ENCODE measurements at regions not wholly inside any gene's neighbourhood (a gene's known extent, or its start where the extent isn't known, plus 50 kb on each side); places are given as distances from the start of the nearest gene placed in this dataset.
"Not testable (repeated sequence)": the region's sequence is repeated elsewhere in the genome, so short reads cannot be mapped to it uniquely, and the experiment has no call there.

- no CpG with 5 or more reads among the region's 60 CpGs for WGBS, 2 donors
- intact Hi-C loops (cut with DNase I; ENCODE audit: low total_unique reads); H3K4me3 ChIP-seq (ENCODE audit: low read depth, poor library complexity, severe bottlenecking); DNase-seq (ENCODE audit: low spot score in 2 of 2): not testable (repeated sequence)
These were observed 4054.1 kb upstream of the TPTE start for GRCh38 chr21:6467189-6467774.

GRCh38 chr21:6467907-6468306, 4053.5 kb upstream of the TPTE start:
- H3K4me3 ChIP-seq (ENCODE audit: low read depth, poor library complexity, severe bottlenecking); intact Hi-C loops (cut with DNase I; ENCODE audit: low total_unique reads); DNase-seq (ENCODE audit: low spot score in 2 of 2): not testable (repeated sequence)
- WGBS, 2 donors, result no CpG with 5 or more reads among the region's 55 CpGs

- intact Hi-C loops (cut with DNase I; ENCODE audit: low total_unique reads); H3K4me3 ChIP-seq (ENCODE audit: low read depth, poor library complexity, severe bottlenecking); DNase-seq (ENCODE audit: low spot score in 2 of 2): not testable (repeated sequence)
- 79% methylated on average over 6 of the region's 34 CpGs; no CpG with 5 or more reads in 1 of the 2 donors for WGBS, 2 donors
These were observed 4053.0 kb upstream of the TPTE start for GRCh38 chr21:6468331-6468860.

- no CpG with 5 or more reads among the region's 25 CpGs for WGBS, 2 donors
- DNase-seq (ENCODE audit: low spot score in 2 of 2); intact Hi-C loops (cut with DNase I; ENCODE audit: low total_unique reads): not testable (repeated sequence)
These were observed 4047.0 kb upstream of the TPTE start for GRCh38 chr21:6474250-6474968.

GRCh38 chr21:6481116-6481515, 4040.3 kb upstream of the TPTE start:
- DNase-seq (ENCODE audit: low spot score in 2 of 2); intact Hi-C loops (cut with DNase I; ENCODE audit: low total_unique reads); H3K4me3 ChIP-seq (ENCODE audit: low read depth, poor library complexity, severe bottlenecking): not testable (repeated sequence)
- WGBS, 2 donors, result no CpG with 5 or more reads among the region's 17 CpGs

More at GRCh38 chr21:6474250-6474968, 4047.0 kb upstream of the TPTE start:
- H3K4me3 ChIP-seq (ENCODE audit: low read depth, poor library complexity, severe bottlenecking), result not testable (repeated sequence)

- intact Hi-C loops (cut with DNase I; ENCODE audit: low total_unique reads); H3K4me3 ChIP-seq (ENCODE audit: low read depth, poor library complexity, severe bottlenecking): not testable (repeated sequence)
- WGBS, 2 donors, result 86% methylated on average over 1 of the region's 3 CpGs; no CpG with 5 or more reads in 1 of the 2 donors
- DNase-seq (ENCODE audit: low spot score in 2 of 2), result peak in 1 of 2 donors; percentile 6
These were observed 4038.8 kb upstream of the TPTE start for GRCh38 chr21:6482616-6483015.

GRCh38 chr21:6483645-6484044, 4037.7 kb upstream of the TPTE start:
- no CpG with 5 or more reads among the region's 4 CpGs for WGBS, 2 donors
- DNase-seq (ENCODE audit: low spot score in 2 of 2); H3K4me3 ChIP-seq (ENCODE audit: low read depth, poor library complexity, severe bottlenecking); intact Hi-C loops (cut with DNase I; ENCODE audit: low total_unique reads): not testable (repeated sequence)

GRCh38 chr21:6486821-6487220, 4034.6 kb upstream of the TPTE start:
- intact Hi-C loops (cut with DNase I; ENCODE audit: low total_unique reads); H3K4me3 ChIP-seq (ENCODE audit: low read depth, poor library complexity, severe bottlenecking): not testable (repeated sequence)
- peak in 1 of 2 donors; percentile 43 for DNase-seq (ENCODE audit: low spot score in 2 of 2)
- WGBS, 2 donors, result 93% methylated on average over 14 of the region's 26 CpGs; no CpG with 5 or more reads in 1 of the 2 donors

GRCh38 chr21:6492691-6493090, 4028.7 kb upstream of the TPTE start:
- no CpG with 5 or more reads among the region's 8 CpGs for WGBS, 2 donors
- H3K4me3 ChIP-seq (ENCODE audit: low read depth, poor library complexity, severe bottlenecking); DNase-seq (ENCODE audit: low spot score in 2 of 2); intact Hi-C loops (cut with DNase I; ENCODE audit: low total_unique reads): not testable (repeated sequence)

- no CpG with 5 or more reads among the region's 4 CpGs for WGBS, 2 donors
- DNase-seq (ENCODE audit: low spot score in 2 of 2); H3K4me3 ChIP-seq (ENCODE audit: low read depth, poor library complexity, severe bottlenecking); intact Hi-C loops (cut with DNase I; ENCODE audit: low total_unique reads): not testable (repeated sequence)
These were observed 4027.4 kb upstream of the TPTE start for GRCh38 chr21:6493957-6494356.

GRCh38 chr21:6496356-6496755, 4025.0 kb upstream of the TPTE start:
- no CpG with 5 or more reads among the region's 5 CpGs for WGBS, 2 donors
- intact Hi-C loops (cut with DNase I; ENCODE audit: low total_unique reads); H3K4me3 ChIP-seq (ENCODE audit: low read depth, poor library complexity, severe bottlenecking); DNase-seq (ENCODE audit: low spot score in 2 of 2): not testable (repeated sequence)

GRCh38 chr21:6498716-6499115, 4022.7 kb upstream of the TPTE start:
- intact Hi-C loops (cut with DNase I; ENCODE audit: low total_unique reads), result not testable (repeated sequence)
- DNase-seq (ENCODE audit: low spot score in 2 of 2), result peak in 1 of 2 donors; percentile 78
- WGBS, 2 donors, result no CpG with 5 or more reads among the region's 55 CpGs
- H3K4me3 ChIP-seq (ENCODE audit: low read depth, poor library complexity, severe bottlenecking), result peak overlapping the region; percentile 34

- no CpG with 5 or more reads among the region's 66 CpGs for WGBS, 2 donors
- H3K4me3 ChIP-seq (ENCODE audit: low read depth, poor library complexity, severe bottlenecking); intact Hi-C loops (cut with DNase I; ENCODE audit: low total_unique reads): not testable (repeated sequence)
- DNase-seq (ENCODE audit: low spot score in 2 of 2), result peak; percentile 31 to 84
These were observed 4022.1 kb upstream of the TPTE start for GRCh38 chr21:6499128-6499826.

GRCh38 chr21:6499866-6500265, 4021.5 kb upstream of the TPTE start:
- intact Hi-C loops (cut with DNase I; ENCODE audit: low total_unique reads); H3K4me3 ChIP-seq (ENCODE audit: low read depth, poor library complexity, severe bottlenecking); DNase-seq (ENCODE audit: low spot score in 2 of 2): not testable (repeated sequence)
- no CpG with 5 or more reads among the region's 16 CpGs for WGBS, 2 donors

GRCh38 chr21:6500681-6501080, 4020.7 kb upstream of the TPTE start:
- intact Hi-C loops (cut with DNase I; ENCODE audit: low total_unique reads); DNase-seq (ENCODE audit: low spot score in 2 of 2); H3K4me3 ChIP-seq (ENCODE audit: low read depth, poor library complexity, severe bottlenecking): not testable (repeated sequence)
- no CpG with 5 or more reads among the region's 7 CpGs for WGBS, 2 donors

Data from lower leg skin (tissue), 3 donors.